22Rv1 (cell line): ENCODE measurements at regions not wholly inside any gene's neighbourhood (a gene's known extent, or its start where the extent isn't known, plus 50 kb on each side); places are given as distances from the start of the nearest gene placed in this dataset.

Source experiments
- CTCF ChIP-seq: fragments of 450-650 bp; IDR thresholded peaks from 2 replicates; pipeline ENCODE4 v1.5.1; 2017; ENCODE audit warnings: mild to moderate bottlenecking
- ZFX ChIP-seq: fragments of 450-650 bp; IDR thresholded peaks from 2 replicates; pipeline ENCODE4 v1.6.1; 2017; ENCODE audit warnings: antibody characterized with exemption, borderline replicate concordance

- no peak for TF ChIP-seq CTCF
- no peak for TF ChIP-seq ZFX
These were observed 67.8 kb upstream of the SALL3 start for GRCh38 chr18:78911751-78912283.
